Neural progenitor cell (in vitro differentiated cells): ENCODE measurements at regions not wholly inside any gene's neighbourhood (a gene's known extent, or its start where the extent isn't known, plus 50 kb on each side); places are given as distances from the start of the nearest gene placed in this dataset.

Experiments
- DNase-seq: peaks from one replicate; pipeline ENCODE4 v3.0.0-alpha.2; 2016; ENCODE audit warnings: low spot score
- H2AFZ ChIP-seq: fragments of 200-600 bp; sonication (generic); replicated peaks from 2 replicates; pipeline ENCODE4 v1.6.1; 2016; ENCODE audit warnings: antibody characterized with exemption
- H3F3A ChIP-seq: fragments of 200-600 bp; sonication (generic); 2 replicates; pipeline ENCODE4 v1.6.1; 2016; ENCODE audit warnings: antibody characterized with exemption, low read depth
- H3K27ac ChIP-seq: fragments of 200-600 bp; sonication (generic); 2 replicates; pipeline ENCODE4 v1.5.1; 2016; ENCODE audit warnings: mild to moderate bottlenecking
- H3K27me3 ChIP-seq: fragments of 200-600 bp; sonication (generic); 2 replicates; pipeline ENCODE4 v1.6.1; 2016; ENCODE audit warnings: mild to moderate bottlenecking, moderate library complexity
- H3K36me3 ChIP-seq: fragments of 200-600 bp; sonication (generic); 2 replicates; pipeline ENCODE4 v1.5.1; 2016
- H3K4me1 ChIP-seq: fragments of 200-600 bp; sonication (generic); 2 replicates; pipeline ENCODE4 v1.6.1; 2016; ENCODE audit warnings: mixed run types
- H3K4me2 ChIP-seq: fragments of 200-600 bp; sonication (generic); 2 replicates; pipeline ENCODE4 v1.6.1; 2016
- H3K4me3 ChIP-seq: fragments of 200-600 bp; sonication (generic); 2 replicates; pipeline ENCODE4 v1.5.1; 2016
- H3K79me2 ChIP-seq: fragments of 200-600 bp; sonication (generic); 2 replicates; pipeline ENCODE4 v1.6.1; 2016; ENCODE audit warnings: low read depth
- H3K9ac ChIP-seq: fragments of 200-600 bp; sonication (generic); 2 replicates; pipeline ENCODE4 v1.6.1; 2016
- H3K9me3 ChIP-seq: fragments of 200-600 bp; sonication (generic); 2 replicates; pipeline ENCODE4 v1.5.1; 2016; ENCODE audit warnings: low read depth
- H4K20me1 ChIP-seq: fragments of 200-600 bp; sonication (generic); 2 replicates; pipeline ENCODE4 v1.6.1; 2016; ENCODE audit warnings: low read depth
- H3K27ac Mint-ChIP-seq: 3 replicates; pipeline ENCODE4 v1.8.0; 2021; ENCODE audit warnings: mixed read lengths
- H3K27me3 Mint-ChIP-seq: 2 replicates; pipeline ENCODE4 v1.8.0; 2022; ENCODE audit warnings: low read depth, mild to moderate bottlenecking, inconsistent platforms, moderate library complexity, mixed read lengths; ENCODE audit not compliant: insufficient read depth
- H3K36me3 Mint-ChIP-seq: 3 replicates; pipeline ENCODE4 v1.8.0; 2021; ENCODE audit warnings: mixed read lengths
- H3K4me1 Mint-ChIP-seq: 3 replicates; pipeline ENCODE4 v1.8.0; 2021; ENCODE audit warnings: mixed read lengths
- H3K4me3 Mint-ChIP-seq: 3 replicates; pipeline ENCODE4 v1.8.0; 2021; ENCODE audit warnings: mild to moderate bottlenecking, moderate library complexity, mixed read lengths
- H3K9me3 Mint-ChIP-seq: 3 replicates; pipeline ENCODE4 v1.8.0; 2020; ENCODE audit warnings: mixed read lengths
- EZH2 ChIP-seq: fragments of 200-600 bp; sonication (generic); IDR thresholded peaks from 2 replicates; pipeline ENCODE4 v1.6.1; 2017; ENCODE audit warnings: antibody characterized with exemption, mild to moderate bottlenecking, moderate library complexity
- EZH2phosphoT487 ChIP-seq: fragments of 200-600 bp; sonication (generic); IDR thresholded peaks from 2 replicates; pipeline ENCODE4 v1.6.1; 2017; ENCODE audit warnings: antibody characterized with exemption
- TF ChIP-seq, protein P1 (sequence below): fragments of 200-600 bp; sonication (generic); IDR thresholded peaks from 2 replicates; pipeline ENCODE4 v1.5.1; 2017; ENCODE audit warnings: antibody characterized with exemption, mild to moderate bottlenecking

- Mint-ChIP-seq H3K27ac (no peak overlapping the region), H3K4me1 (peaks cover 43% of the 10 kb centered on the region), H3K27me3 (peaks cover 4% of the 10 kb centered on the region), H3K4me3 (no peak overlapping the region), H3K9me3 (no peaks in the 10 kb centered on the region), H3K36me3 (no peaks in the 10 kb centered on the region)
- Histone ChIP-seq H3K27ac (no peak overlapping the region), H3K9ac (no peak overlapping the region), H4K20me1 (no peaks in the 10 kb centered on the region), H3K4me2 (no peak overlapping the region), H2AFZ (no peak overlapping the region), H3F3A (peaks cover 20% of the 10 kb centered on the region), H3K36me3 (no peaks in the 10 kb centered on the region), H3K4me3 (no peak overlapping the region), H3K79me2 (no peaks in the 10 kb centered on the region), H3K9me3 (no peaks in the 10 kb centered on the region), H3K4me1 (peaks cover 27% of the 10 kb centered on the region), H3K27me3 (no peaks in the 10 kb centered on the region)
- TF ChIP-seq EZH2phosphoT487 (no peak), EZH2 (no peak)
- TF ChIP-seq, protein P1, sequence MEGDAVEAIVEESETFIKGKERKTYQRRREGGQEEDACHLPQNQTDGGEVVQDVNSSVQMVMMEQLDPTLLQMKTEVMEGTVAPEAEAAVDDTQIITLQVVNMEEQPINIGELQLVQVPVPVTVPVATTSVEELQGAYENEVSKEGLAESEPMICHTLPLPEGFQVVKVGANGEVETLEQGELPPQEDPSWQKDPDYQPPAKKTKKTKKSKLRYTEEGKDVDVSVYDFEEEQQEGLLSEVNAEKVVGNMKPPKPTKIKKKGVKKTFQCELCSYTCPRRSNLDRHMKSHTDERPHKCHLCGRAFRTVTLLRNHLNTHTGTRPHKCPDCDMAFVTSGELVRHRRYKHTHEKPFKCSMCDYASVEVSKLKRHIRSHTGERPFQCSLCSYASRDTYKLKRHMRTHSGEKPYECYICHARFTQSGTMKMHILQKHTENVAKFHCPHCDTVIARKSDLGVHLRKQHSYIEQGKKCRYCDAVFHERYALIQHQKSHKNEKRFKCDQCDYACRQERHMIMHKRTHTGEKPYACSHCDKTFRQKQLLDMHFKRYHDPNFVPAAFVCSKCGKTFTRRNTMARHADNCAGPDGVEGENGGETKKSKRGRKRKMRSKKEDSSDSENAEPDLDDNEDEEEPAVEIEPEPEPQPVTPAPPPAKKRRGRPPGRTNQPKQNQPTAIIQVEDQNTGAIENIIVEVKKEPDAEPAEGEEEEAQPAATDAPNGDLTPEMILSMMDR: no peak
- no peak for DNase-seq
Observed at GRCh38 chr6:147817042-147817689, 308.7 kb downstream of the SAMD5 start.

- peaks cover 47% of the 10 kb centered on the region for H3K4me1 Mint-ChIP-seq
- H3K4me3 Mint-ChIP-seq: peak overlapping the region; percentile 71
- H3K27me3 Mint-ChIP-seq: peaks cover 4% of the 10 kb centered on the region
- no peaks in the 10 kb centered on the region for H3K9me3 ChIP-seq
- H3K27ac Mint-ChIP-seq: peak overlapping the region; percentile 73
- no peaks in the 10 kb centered on the region for H3K36me3 ChIP-seq
- H3K27me3 ChIP-seq: no peaks in the 10 kb centered on the region
- H3K79me2 ChIP-seq: no peaks in the 10 kb centered on the region
- no peak overlapping the region for H3K4me3 ChIP-seq
- peaks cover 27% of the 10 kb centered on the region for H3K4me1 ChIP-seq
- H4K20me1 ChIP-seq: no peaks in the 10 kb centered on the region
- DNase-seq: peak; percentile 67
- H2AFZ ChIP-seq: no peak overlapping the region
- H3K9ac ChIP-seq: no peak overlapping the region
- H3K27ac ChIP-seq: no peak overlapping the region
- H3F3A ChIP-seq: peaks cover 20% of the 10 kb centered on the region
- H3K36me3 Mint-ChIP-seq: no peaks in the 10 kb centered on the region
- peak overlapping the region; percentile 56 for H3K4me2 ChIP-seq
- TF ChIP-seq, protein P1: no peak
- TF ChIP-seq EZH2: no peak
- no peak for TF ChIP-seq EZH2phosphoT487
- no peaks in the 10 kb centered on the region for H3K9me3 Mint-ChIP-seq
Observed at GRCh38 chr6:147820520-147820919, 312.0 kb downstream of the SAMD5 start.

GRCh38 chr6:147821295-147821897 lies 312.9 kb downstream of the SAMD5 start:
- peaks cover 27% of the 10 kb centered on the region for H3K4me1 ChIP-seq
- Mint-ChIP-seq H3K4me1 (peaks cover 47% of the 10 kb centered on the region), H3K27me3 (peaks cover 4% of the 10 kb centered on the region), H3K36me3 (no peaks in the 10 kb centered on the region), H3K9me3 (no peaks in the 10 kb centered on the region), H3K4me3 (peak overlapping the region; percentile 79), H3K27ac (peak overlapping the region; percentile 94)
- no peak overlapping the region for H3K4me3 ChIP-seq
- no peak for TF ChIP-seq EZH2
- TF ChIP-seq, protein P1: no peak
- TF ChIP-seq EZH2phosphoT487: no peak
- H3K27ac ChIP-seq: no peak overlapping the region
- peaks cover 20% of the 10 kb centered on the region for H3F3A ChIP-seq
- no peaks in the 10 kb centered on the region for H4K20me1 ChIP-seq
- H3K27me3 ChIP-seq: no peaks in the 10 kb centered on the region
- peak overlapping the region; percentile 56 for H3K4me2 ChIP-seq
- no peaks in the 10 kb centered on the region for H3K36me3 ChIP-seq
- H3K9ac ChIP-seq: no peak overlapping the region
- no peak overlapping the region for H2AFZ ChIP-seq
- DNase-seq: peak; percentile 73
- H3K79me2 ChIP-seq: no peaks in the 10 kb centered on the region
- no peaks in the 10 kb centered on the region for H3K9me3 ChIP-seq
